Ramos (cell line): ENCODE measurements at regions not wholly inside any gene's neighbourhood (a gene's known extent, or its start where the extent isn't known, plus 50 kb on each side); places are given as distances from the start of the nearest gene placed in this dataset.

Experiments used
- in situ Hi-C: fragments of 300-500 bp; cut with MboI; formaldehyde crosslinking; loops from one replicate; pipeline ENCODE4 v1.14.3; 2022; ENCODE audit warnings: low sequenced_read_pairs; ENCODE audit not compliant: unreplicated experiment

- in situ Hi-C loops: no loop called here
Measured at GRCh38 chr21:43278766-43279577, 110.2 kb downstream of the CRYAA start.

GRCh38 chr21:43278359-43278758 is 109.6 kb downstream of the CRYAA start:
- in situ Hi-C loops: no loop called here

GRCh38 chr21:43277481-43278351 is 108.9 kb downstream of the CRYAA start:
- in situ Hi-C loops: no loop called here

GRCh38 chr21:43276811-43277210 is 108.0 kb downstream of the CRYAA start:
- in situ Hi-C loops: no loop called here

GRCh38 chr21:43275421-43276211 is 106.8 kb downstream of the CRYAA start:
- in situ Hi-C loops: no loop called here

- in situ Hi-C loops: no loop called here
Measured at GRCh38 chr21:43274946-43275310, 106.1 kb downstream of the CRYAA start.

GRCh38 chr21:43274022-43274945 is 105.5 kb downstream of the CRYAA start:
- in situ Hi-C loops: no loop called here

- in situ Hi-C loops: no loop called here
Measured at GRCh38 chr21:43273708-43274021, 104.9 kb downstream of the CRYAA start.

- in situ Hi-C loops: no loop called here
Measured at GRCh38 chr21:43273016-43273707, 104.4 kb downstream of the CRYAA start.

GRCh38 chr21:43272591-43272990 is 103.8 kb downstream of the CRYAA start:
- in situ Hi-C loops: no loop called here

GRCh38 chr21:43271452-43272020 is 102.7 kb downstream of the CRYAA start:
- in situ Hi-C loops: no loop called here

GRCh38 chr21:43270800-43271301 is 102.0 kb downstream of the CRYAA start:
- in situ Hi-C loops: no loop called here

- in situ Hi-C loops: no loop called here
Measured at GRCh38 chr21:43269957-43270705, 101.3 kb downstream of the CRYAA start.

GRCh38 chr21:43269440-43269839 is 100.6 kb downstream of the CRYAA start:
- in situ Hi-C loops: no loop called here

GRCh38 chr21:43268804-43269186 is 100.0 kb downstream of the CRYAA start:
- in situ Hi-C loops: no loop called here

GRCh38 chr21:43268086-43268803 is 99.4 kb downstream of the CRYAA start:
- in situ Hi-C loops: no loop called here

- in situ Hi-C loops: no loop called here
Measured at GRCh38 chr21:43267391-43268085, 98.7 kb downstream of the CRYAA start.
